ENCODE measurements at regions not wholly inside any gene's neighbourhood (a gene's known extent, or its start where the extent isn't known, plus 50 kb on each side); places are given as distances from the start of the nearest gene placed in this dataset.

DNA sequence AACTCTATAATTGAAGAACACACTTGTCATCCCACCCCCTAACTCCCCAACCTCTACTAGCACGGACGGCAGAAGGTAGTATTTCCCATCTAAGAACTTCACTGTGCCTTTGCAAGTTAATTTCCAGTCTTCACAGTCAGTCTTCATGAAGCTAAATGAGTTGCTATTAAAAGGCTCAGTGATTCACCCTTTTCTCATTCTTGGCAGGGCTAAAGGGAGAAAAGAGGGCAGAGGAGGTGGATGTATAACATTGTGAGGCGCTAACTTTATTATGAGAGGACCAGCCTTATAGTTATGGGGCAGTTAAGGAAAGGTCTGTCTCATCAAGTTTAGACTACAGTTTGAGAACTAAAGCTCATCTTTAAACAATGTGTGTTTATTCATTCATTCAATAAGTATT lies 161.0 kb upstream of the S100G start:
- ATAC-seq (replicated peaks in 1 of 2) (no peak), DNase-seq (no peak)
- H3K9me3 Mint-ChIP-seq = peaks cover 0 to 3% of the 10 kb centered on the region in 2 donors
- no peak overlapping the region for H3K4me3 Mint-ChIP-seq
- H3K4me1 Mint-ChIP-seq (ENCODE audit: low read depth) = peaks cover 13% of the 10 kb centered on the region
- H3K27me3 Mint-ChIP-seq (ENCODE audit: low read depth) = peaks cover 29% of the 10 kb centered on the region
- H3K36me3 Mint-ChIP-seq (ENCODE audit: insufficient read depth in 2 of 2) = peaks cover 0 to 2% of the 10 kb centered on the region in 2 donors
- no peak overlapping the region for H3K27ac Mint-ChIP-seq

- Mint-ChIP-seq H3K36me3 (ENCODE audit: insufficient read depth in 2 of 2) (peaks cover 0 to under 1% of the 10 kb centered on the region in 2 donors), H3K4me3 (no peak overlapping the region), H3K27ac (no peak overlapping the region), H3K4me1 (ENCODE audit: low read depth) (no peaks in the 10 kb centered on the region), H3K27me3 (ENCODE audit: low read depth) (peaks cover 26% of the 10 kb centered on the region), H3K9me3 (peaks cover 0 to 3% of the 10 kb centered on the region in 2 donors)
- DNase-seq (no peak), ATAC-seq (replicated peaks in 1 of 2) (no peak)
These were observed 158.5 kb upstream of the S100G start for GRCh38 chrX:16491461-16491860.

DNA sequence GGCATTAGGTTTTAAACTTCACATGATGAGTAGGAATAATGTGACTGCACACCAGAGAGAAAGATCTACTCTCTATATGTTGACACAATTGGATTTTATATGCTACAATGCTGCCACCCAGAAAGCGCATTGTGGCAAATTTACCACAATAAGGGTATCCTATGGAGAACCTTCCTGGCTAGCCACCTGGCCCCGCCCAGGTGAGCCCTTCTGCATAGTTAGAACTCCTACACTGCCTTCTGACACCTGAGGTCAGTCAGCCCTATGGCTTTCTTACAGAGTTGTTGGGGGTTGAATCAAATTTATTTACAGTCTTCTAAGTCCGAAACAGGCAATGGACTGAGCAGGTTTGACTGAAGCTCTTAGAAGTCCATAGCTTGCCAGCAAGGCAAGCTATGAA lies 153.8 kb upstream of the S100G start:
- H3K9me3 Mint-ChIP-seq = no peaks in the 10 kb centered on the region
- H3K27me3 Mint-ChIP-seq (ENCODE audit: low read depth) = peaks cover 7% of the 10 kb centered on the region
- H3K4me3 Mint-ChIP-seq = no peak overlapping the region
- ATAC-seq (replicated peaks in 1 of 2) = no peak
- peaks cover 0 to 3% of the 10 kb centered on the region in 2 donors for H3K36me3 Mint-ChIP-seq (ENCODE audit: insufficient read depth in 2 of 2)
- H3K4me1 Mint-ChIP-seq (ENCODE audit: low read depth) = no peaks in the 10 kb centered on the region
- no peak for DNase-seq
- H3K27ac Mint-ChIP-seq = no peak overlapping the region

GRCh38 chrX:16511796-16512776 lies 137.9 kb upstream of the S100G start:
- no peak overlapping the region for H3K4me3 Mint-ChIP-seq
- peaks cover 0 to 7% of the 10 kb centered on the region in 2 donors for H3K9me3 Mint-ChIP-seq
- DNase-seq (no peak), ATAC-seq (replicated peaks in 1 of 2) (no peak)
- no peak overlapping the region for H3K27ac Mint-ChIP-seq
- no peaks in the 10 kb centered on the region for H3K27me3 Mint-ChIP-seq (ENCODE audit: low read depth)
- H3K4me1 Mint-ChIP-seq (ENCODE audit: low read depth) = no peaks in the 10 kb centered on the region
- H3K36me3 Mint-ChIP-seq (ENCODE audit: insufficient read depth in 2 of 2) = peaks cover 0 to 4% of the 10 kb centered on the region in 2 donors

GRCh38 chrX:16516232-16516876 lies 133.6 kb upstream of the S100G start:
- Mint-ChIP-seq H3K27me3 (ENCODE audit: low read depth) (no peaks in the 10 kb centered on the region), H3K4me3 (no peak overlapping the region), H3K9me3 (peaks cover 2 to 12% of the 10 kb centered on the region in 2 donors), H3K4me1 (ENCODE audit: low read depth) (no peaks in the 10 kb centered on the region), H3K36me3 (ENCODE audit: insufficient read depth in 2 of 2) (peaks cover 1 to 9% of the 10 kb centered on the region in 2 donors), H3K27ac (no peak overlapping the region)
- DNase-seq (no peak), ATAC-seq (replicated peaks in 1 of 2) (no peak)

DNA sequence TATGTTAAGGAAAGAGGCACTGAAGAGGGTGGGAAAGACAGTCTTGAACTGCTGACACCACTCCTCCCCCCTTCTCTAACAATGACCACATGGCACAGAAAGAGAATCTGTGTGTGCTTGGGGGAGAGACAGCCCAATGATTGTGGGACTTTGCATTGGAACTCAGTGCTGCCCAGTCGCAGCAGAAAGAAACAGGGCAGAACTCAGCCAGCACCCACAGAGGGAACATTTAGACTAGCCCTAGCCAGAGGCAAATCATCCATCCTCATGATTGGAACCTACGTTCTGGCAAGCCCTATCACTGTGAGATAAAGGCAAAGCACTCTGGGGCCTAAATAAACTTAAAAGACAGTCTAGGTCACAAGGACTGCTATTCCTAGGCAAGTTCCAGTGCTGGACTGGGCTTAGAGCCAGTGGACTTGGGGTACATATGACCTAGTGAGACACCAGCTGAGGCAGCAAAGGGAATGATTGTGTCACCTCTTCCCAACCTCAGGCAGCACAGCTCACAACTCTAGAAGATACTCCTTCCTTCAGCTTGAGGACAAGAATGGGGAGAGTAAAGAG lies 132.8 kb upstream of the S100G start:
- no peak overlapping the region for H3K27ac Mint-ChIP-seq
- peaks cover 2 to 10% of the 10 kb centered on the region in 2 donors for H3K9me3 Mint-ChIP-seq
- DNase-seq = no peak

DNA sequence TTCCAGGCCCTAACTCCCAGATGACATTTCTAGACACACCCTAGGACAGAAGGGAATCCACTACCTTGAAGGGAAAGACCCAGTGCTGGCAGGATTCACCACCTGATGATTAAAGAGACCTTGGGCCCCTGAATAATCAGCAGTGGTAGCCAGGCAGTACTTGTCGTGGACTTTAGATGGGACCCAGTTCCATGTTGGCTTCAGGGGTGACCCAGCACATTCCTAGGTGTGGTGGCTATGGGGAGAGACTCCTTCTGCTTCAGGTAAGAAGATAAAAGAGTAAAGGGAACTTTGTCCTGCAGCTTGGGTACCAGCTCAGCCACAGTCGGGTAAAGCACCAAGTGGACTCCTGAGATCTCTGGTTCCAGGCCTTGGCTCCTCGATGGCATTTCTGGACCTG lies 131.8 kb upstream of the S100G start:
- Mint-ChIP-seq H3K27me3 (ENCODE audit: low read depth) (no peaks in the 10 kb centered on the region), H3K36me3 (ENCODE audit: insufficient read depth in 2 of 2) (peaks cover 1 to 9% of the 10 kb centered on the region in 2 donors), H3K4me3 (no peak overlapping the region), H3K9me3 (peaks cover 2 to 10% of the 10 kb centered on the region in 2 donors), H3K27ac (no peak overlapping the region), H3K4me1 (ENCODE audit: low read depth) (no peaks in the 10 kb centered on the region)
- ATAC-seq (replicated peaks in 1 of 2) (no peak), DNase-seq (no peak)

More for the DNA sequence above, 132.8 kb upstream of the S100G start:
- H3K27me3 Mint-ChIP-seq (ENCODE audit: low read depth) = no peaks in the 10 kb centered on the region
- H3K4me1 Mint-ChIP-seq (ENCODE audit: low read depth) = no peaks in the 10 kb centered on the region
- peaks cover 1 to 9% of the 10 kb centered on the region in 2 donors for H3K36me3 Mint-ChIP-seq (ENCODE audit: insufficient read depth in 2 of 2)
- ATAC-seq (replicated peaks in 1 of 2) = no peak
- no peak overlapping the region for H3K4me3 Mint-ChIP-seq

GRCh38 chrX:16524316-16524715 lies 125.6 kb upstream of the S100G start:
- no peaks in the 10 kb centered on the region for H3K27me3 Mint-ChIP-seq (ENCODE audit: low read depth)
- no peak overlapping the region for H3K27ac Mint-ChIP-seq
- H3K9me3 Mint-ChIP-seq = peaks cover 8 to 11% of the 10 kb centered on the region in 2 donors
- H3K36me3 Mint-ChIP-seq (ENCODE audit: insufficient read depth in 2 of 2) = peaks cover 15 to 24% of the 10 kb centered on the region in 2 donors
- no peak overlapping the region for H3K4me3 Mint-ChIP-seq
- ATAC-seq (replicated peaks in 1 of 2) = no peak
- DNase-seq = no peak
- H3K4me1 Mint-ChIP-seq (ENCODE audit: low read depth) = peaks cover 21% of the 10 kb centered on the region

- DNase-seq = no peak
- Mint-ChIP-seq H3K27ac (no peak overlapping the region), H3K4me3 (no peak overlapping the region), H3K9me3 (peaks cover 8 to 11% of the 10 kb centered on the region in 2 donors), H3K4me1 (ENCODE audit: low read depth) (peaks cover 27% of the 10 kb centered on the region), H3K36me3 (ENCODE audit: insufficient read depth in 2 of 2) (peaks cover 15 to 24% of the 10 kb centered on the region in 2 donors), H3K27me3 (ENCODE audit: low read depth) (peaks cover 2% of the 10 kb centered on the region)
- no peak for ATAC-seq (replicated peaks in 1 of 2)
These were observed 124.0 kb upstream of the S100G start for GRCh38 chrX:16526003-16526402.

DNA sequence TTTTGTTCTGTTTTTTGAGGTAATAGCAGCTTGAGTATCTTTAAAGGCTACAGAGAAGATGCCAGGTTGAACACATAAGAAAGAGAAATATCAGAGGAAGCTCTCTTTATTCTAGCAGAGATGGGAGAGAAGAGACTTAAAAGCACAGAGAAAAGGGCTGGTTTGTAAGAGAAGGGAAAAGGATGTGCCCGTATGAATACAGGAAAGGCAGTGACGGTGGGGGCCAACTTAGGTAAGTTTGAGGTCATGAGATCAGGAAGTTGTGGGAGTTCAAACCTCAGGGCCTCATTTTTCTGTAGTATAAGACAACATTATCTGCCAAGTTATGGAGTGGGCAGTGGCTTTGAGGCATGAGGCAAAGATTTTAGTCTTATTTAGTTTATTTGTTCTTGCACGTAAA lies 121.3 kb upstream of the S100G start:
- peak; percentile 90 to 91 for ATAC-seq (replicated peaks in 1 of 2)
- Mint-ChIP-seq H3K9me3 (peaks cover 6 to 11% of the 10 kb centered on the region in 2 donors), H3K27me3 (ENCODE audit: low read depth) (peaks cover 5% of the 10 kb centered on the region), H3K4me3 (peak overlapping the region; percentile 52 to 54), H3K36me3 (ENCODE audit: insufficient read depth in 2 of 2) (peaks cover 13 to 24% of the 10 kb centered on the region in 2 donors), H3K27ac (peak overlapping the region; percentile 88), H3K4me1 (ENCODE audit: low read depth) (peaks cover 27% of the 10 kb centered on the region)
- DNase-seq = peak; percentile 45 to 49
